NCI-H1417 treated with DMSO at 0.1 percent for 48 hours (cell line): ENCODE measurements at regions not wholly inside any gene's neighbourhood (a gene's known extent, or its start where the extent isn't known, plus 50 kb on each side); places are given as distances from the start of the nearest gene placed in this dataset.

Experiments used
- DNase-seq: peaks from one replicate; lab custom pipeline; 2025; lab: John Stamatoyannopoulos, UW

GRCh38 chr14:22039938-22040780 lies 366.5 kb upstream of the OR4E1 start:
- DNase-seq = no peak

GRCh38 chr14:22036541-22037239 lies 363.1 kb upstream of the OR4E1 start:
- no peak for DNase-seq

- DNase-seq = no peak
Observed at GRCh38 chr14:22026527-22026926, 352.9 kb upstream of the OR4E1 start.

- DNase-seq = no peak
Observed at GRCh38 chr14:22025879-22026278, 352.3 kb upstream of the OR4E1 start.

DNA sequence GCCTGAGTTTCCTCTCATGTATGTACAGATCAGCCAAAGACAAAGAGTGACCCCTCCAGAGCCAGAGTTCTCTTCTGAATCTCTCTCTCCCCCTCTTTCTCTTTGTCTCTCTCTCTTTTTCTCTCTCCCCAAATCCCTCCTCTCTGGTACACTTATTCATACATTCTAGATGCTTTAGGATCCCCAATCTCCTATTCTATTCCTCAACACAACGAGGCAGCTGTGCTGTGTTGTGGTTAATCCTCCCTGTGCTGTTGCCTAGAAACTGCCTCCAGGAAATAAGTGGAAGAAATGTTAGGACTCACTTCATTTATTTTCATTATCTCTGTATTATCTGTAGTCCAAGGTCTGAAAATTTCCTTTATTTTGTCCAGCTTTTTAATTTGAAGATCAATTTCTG lies 350.5 kb upstream of the OR4E1 start:
- no peak for DNase-seq

GRCh38 chr14:22018890-22019289 lies 345.3 kb upstream of the OR4E1 start:
- no peak for DNase-seq

DNA sequence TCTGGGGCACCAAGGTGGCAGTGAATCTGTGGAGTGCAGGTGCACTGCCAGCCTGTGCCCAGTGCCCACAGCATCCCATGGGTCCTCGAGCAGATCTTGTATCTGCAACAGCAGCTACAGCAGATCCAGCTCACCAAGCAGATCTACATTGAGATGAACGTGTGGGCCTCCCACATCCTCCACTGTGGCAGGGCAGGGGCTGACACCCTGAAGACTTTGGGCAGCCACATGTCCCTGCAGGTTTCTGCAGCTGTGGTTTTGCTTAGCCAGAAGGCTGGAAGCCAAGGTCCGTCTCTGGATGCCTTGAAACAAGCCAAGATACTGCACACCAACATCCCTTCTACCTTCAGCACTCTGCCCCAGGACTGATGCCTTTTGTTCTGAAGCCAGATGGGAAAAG lies 338.8 kb upstream of the OR4E1 start:
- no peak for DNase-seq

GRCh38 chr14:22011253-22011642 lies 337.6 kb upstream of the OR4E1 start:
- no peak for DNase-seq

- DNase-seq = no peak
Observed at GRCh38 chr14:22010545-22011252, 337.1 kb upstream of the OR4E1 start.

GRCh38 chr14:22008766-22009165 lies 335.1 kb upstream of the OR4E1 start:
- DNase-seq = no peak

- no peak for DNase-seq
Observed at GRCh38 chr14:22007784-22008412, 334.3 kb upstream of the OR4E1 start.

DNA sequence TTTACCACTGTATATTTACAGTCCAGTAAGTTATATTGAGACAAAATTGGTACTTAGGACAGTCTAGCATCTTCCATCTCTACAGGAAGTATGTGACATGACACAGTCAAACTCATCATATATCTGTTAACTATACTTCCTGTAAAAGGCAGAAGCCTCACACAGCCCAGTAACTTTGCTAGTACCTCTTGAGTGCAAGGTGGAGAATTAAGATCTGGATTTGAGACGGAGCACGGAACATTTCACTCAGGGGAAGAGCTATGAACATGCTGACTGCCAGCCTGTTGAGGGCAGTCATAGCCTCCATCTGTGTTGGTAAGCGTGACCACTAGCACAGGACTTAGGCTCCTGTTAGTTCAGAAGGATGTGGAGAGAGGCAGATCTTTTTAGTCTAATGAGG lies 333.7 kb upstream of the OR4E1 start:
- DNase-seq = no peak

- DNase-seq = no peak
Observed at GRCh38 chr14:22003461-22003860, 329.8 kb upstream of the OR4E1 start.

GRCh38 chr14:22002860-22003284 lies 329.3 kb upstream of the OR4E1 start:
- DNase-seq = no peak

DNA sequence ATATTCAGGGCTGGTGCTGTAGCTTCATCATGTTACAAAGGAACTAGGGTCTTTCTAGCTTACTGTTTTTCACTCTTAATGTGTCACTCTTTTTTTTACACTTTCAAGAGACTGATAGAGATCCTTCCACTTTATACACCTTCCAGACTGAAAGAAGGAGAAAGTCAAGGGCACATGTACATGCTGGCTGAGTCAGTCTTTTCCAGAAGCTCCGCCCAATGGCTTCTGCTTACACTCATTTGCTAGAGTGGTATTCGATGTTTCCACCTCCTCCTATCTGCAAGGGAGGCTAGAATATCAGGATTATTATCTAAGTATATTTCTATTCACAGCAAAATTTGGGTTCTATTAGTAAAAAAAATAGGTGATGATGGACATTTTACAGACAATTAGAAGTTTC lies 325.8 kb upstream of the OR4E1 start:
- DNase-seq = no peak

DNA sequence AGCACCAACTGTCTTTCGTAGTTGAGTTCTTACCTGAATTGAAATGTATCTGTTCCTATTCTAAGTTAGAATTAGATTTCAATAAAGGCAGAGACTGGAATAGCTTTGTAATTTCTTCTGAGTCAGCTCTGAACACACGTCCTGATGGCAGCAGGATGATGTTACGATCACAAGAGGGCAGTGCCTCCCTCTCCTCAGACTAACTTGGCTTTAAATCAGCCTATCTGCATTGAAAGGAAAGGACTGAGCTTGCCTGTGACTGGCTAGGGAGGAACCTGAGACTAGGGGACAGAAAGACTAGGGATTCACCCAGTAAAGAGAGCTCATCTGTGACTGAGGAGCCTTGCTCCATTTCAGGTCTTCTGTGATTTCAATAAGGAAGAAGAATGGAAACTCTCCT lies 323.7 kb upstream of the OR4E1 start:
- no peak for DNase-seq

DNA sequence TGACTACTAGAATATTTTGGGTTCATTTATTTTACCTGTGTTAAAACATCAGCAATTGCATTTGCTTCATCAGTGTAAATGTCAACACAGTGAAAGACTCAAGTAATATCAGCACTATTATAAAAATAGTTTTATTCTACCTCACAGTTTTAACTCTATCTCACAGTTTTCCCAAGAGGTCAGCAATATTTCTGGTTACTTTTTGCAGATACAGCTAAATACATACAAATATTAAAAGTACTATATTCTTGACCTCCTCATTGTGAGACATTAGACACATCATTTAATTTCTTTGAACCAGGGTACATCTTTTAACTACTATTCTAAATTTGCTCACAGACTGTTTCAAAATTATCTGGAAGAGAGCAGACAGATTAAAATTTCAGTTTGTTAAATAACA lies 321.7 kb upstream of the OR4E1 start:
- no peak for DNase-seq

GRCh38 chr14:21993837-21994236 lies 320.2 kb upstream of the OR4E1 start:
- no peak for DNase-seq

- no peak for DNase-seq
Observed at GRCh38 chr14:21993070-21993469, 319.5 kb upstream of the OR4E1 start.

DNA sequence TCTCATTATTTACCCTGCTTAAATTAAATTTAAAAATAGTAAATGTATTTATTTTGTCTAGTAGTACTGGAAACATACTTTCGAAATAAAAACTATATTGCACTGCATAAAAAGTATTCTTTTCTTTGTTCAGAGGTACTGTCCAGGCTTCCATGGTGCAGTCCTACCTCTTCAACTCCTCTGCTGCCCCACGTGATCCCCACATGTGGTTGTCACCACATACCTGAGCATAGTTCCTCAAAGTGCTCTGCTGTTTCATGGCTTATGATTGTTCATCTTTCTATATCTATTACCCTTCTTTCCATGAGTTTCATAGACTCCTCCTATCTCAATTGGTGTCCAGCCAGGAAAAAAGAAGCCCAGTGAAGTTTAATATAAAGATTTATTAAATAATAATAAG lies 317.5 kb upstream of the OR4E1 start:
- no peak for DNase-seq

DNA sequence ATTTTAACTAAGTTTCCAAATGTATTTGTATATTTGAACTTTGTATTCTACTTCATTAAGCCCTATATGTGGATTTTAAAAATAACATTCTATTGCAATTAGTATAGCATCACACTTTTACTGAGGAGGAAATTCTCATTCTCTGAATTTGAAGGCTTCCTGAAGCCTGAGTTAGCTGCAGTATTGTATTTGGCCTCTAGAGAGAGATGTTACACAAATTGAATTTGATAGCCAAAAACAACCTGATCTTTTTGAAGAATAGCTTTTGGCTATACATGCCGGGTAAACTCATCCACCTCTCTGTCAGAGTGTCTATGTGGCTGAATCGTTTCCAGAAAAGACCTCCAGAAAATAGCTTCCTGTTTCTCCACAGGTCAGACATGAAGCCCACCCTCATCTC lies 316.5 kb upstream of the OR4E1 start:
- no peak for DNase-seq

DNA sequence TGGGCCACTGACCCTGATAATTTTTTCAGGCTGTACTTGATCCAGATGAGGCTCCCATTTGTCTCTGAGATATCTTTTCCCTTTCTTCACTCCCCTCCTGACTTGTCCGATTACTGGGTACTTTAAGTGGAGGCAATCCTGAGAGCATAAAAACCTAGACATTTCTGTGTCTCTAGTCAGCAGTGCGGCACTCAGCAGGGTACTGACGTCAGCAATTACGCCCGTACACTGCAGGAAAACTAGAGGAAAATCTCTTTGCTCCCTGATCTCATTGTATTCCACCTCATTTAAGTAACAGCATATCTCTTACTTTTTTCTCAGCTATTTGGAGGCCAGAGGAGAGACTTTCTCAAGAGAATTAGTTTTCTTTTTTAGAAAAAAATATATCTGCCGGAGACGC lies 315.5 kb upstream of the OR4E1 start:
- no peak for DNase-seq

- DNase-seq = no peak
Observed at GRCh38 chr14:21988413-21988812, 314.8 kb upstream of the OR4E1 start.
